Gastroesophageal sphincter (tissue), 3 donors: ENCODE measurements at regions not wholly inside any gene's neighbourhood (a gene's known extent, or its start where the extent isn't known, plus 50 kb on each side); places are given as distances from the start of the nearest gene placed in this dataset.

Source experiments
- EP300 ChIP-seq: sonication (generic); formaldehyde crosslinking; IDR thresholded peaks from one replicate; pipeline ENCODE4 v1.6.1; 2017; ENCODE audit warnings: antibody characterized with exemption, mild to moderate bottlenecking
- POLR2A ChIP-seq, 2 donors: fragments of 450-650 bp; IDR thresholded peaks; one replicate each; pipeline ENCODE4 v1.6.1; 2017; ENCODE audit warnings: antibody characterized with exemption in 2 of 2, mild to moderate bottlenecking in 2 of 2, moderate library complexity in 1 of 2
- POLR2AphosphoS5 ChIP-seq: sonication (generic); formaldehyde crosslinking; IDR thresholded peaks from one replicate; pipeline ENCODE4 v1.6.1; 2017; ENCODE audit warnings: antibody characterized with exemption
- TF ChIP-seq, protein P1 (sequence below), 4 experiments: fragments of 200-600 bp in 2 of 4; fragments of 450-650 bp in 2 of 4; sonication (generic) in 1 of 4; IDR thresholded peaks; one replicate each; pipeline ENCODE4 v1.5.1; 2017 to 2019; ENCODE audit warnings: antibody characterized with exemption in 4 of 4, mild to moderate bottlenecking in 2 of 4, moderate library complexity in 2 of 4

GRCh38 chr6:6384520-6384919 lies 64.1 kb upstream of the F13A1 start:
- TF ChIP-seq, protein P1, sequence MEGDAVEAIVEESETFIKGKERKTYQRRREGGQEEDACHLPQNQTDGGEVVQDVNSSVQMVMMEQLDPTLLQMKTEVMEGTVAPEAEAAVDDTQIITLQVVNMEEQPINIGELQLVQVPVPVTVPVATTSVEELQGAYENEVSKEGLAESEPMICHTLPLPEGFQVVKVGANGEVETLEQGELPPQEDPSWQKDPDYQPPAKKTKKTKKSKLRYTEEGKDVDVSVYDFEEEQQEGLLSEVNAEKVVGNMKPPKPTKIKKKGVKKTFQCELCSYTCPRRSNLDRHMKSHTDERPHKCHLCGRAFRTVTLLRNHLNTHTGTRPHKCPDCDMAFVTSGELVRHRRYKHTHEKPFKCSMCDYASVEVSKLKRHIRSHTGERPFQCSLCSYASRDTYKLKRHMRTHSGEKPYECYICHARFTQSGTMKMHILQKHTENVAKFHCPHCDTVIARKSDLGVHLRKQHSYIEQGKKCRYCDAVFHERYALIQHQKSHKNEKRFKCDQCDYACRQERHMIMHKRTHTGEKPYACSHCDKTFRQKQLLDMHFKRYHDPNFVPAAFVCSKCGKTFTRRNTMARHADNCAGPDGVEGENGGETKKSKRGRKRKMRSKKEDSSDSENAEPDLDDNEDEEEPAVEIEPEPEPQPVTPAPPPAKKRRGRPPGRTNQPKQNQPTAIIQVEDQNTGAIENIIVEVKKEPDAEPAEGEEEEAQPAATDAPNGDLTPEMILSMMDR (IDR thresholded peaks at IDR 0.05), result no peak
- TF ChIP-seq POLR2A (IDR thresholded peaks at IDR 0.05) (no peak), POLR2AphosphoS5 (no peak), EP300 (no peak)
